ENCODE measurements at regions not wholly inside any gene's neighbourhood (a gene's known extent, or its start where the extent isn't known, plus 50 kb on each side); places are given as distances from the start of the nearest gene placed in this dataset.

DNA sequence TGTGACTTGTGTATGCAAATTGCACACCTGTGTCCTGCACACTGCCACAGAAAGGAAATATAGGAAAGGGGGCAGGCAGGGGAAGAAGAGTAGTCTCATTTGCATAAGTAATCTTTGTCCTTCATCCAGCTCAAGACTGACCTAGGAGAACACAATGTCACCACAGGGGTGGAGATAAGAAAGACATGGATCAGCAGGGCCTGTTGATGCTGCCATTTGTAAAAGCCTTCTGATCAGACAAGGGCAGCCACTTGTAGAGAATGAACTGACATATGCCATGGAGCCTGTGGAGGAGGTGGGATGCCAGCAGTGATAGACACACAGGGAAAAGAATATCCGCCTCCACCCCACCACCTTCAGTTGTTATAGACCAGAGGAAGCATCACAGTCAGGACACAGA is 528.9 kb downstream of the HTR7 start:
- DNase-seq (ENCODE audit: low read depth): no peak

DNA sequence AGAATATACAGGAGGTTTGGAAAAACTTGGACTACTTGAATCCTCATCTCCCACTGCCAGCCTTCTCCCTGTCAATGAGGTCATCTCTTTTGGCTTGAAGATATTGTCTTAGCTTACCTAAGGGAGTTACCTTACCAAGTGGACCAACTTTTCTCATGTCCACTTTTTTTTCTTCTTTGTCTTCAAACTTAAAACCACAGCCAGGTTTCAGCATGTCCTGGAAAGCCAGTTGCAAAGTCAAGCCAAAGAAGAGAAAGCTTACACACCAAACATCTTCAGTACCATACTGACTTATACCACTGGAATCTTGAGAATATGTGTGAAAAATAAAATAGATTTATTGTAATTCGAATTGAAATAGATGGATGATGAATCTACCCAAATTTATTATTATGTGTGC is 520.5 kb downstream of the HTR7 start:
- no peak for DNase-seq (ENCODE audit: low read depth)

DNA sequence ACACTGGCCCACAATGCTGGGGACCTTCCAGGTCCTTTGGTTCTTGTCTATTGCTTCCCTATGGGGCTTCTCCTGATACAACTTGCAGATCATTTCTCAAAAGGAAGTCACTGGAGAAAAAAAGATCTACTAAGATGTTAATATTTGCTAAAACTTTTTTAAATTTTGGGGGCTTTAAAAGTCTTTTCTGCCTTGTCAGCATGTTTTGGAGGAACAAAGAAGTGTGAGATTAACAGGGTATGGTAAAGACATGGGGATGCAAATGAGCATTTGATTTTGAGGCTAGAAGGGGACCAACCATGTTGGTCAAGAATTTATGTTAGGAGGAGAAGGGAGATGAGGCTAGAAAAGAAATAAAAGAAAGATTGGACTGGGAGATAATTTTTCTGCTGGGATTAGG is 515.4 kb downstream of the HTR7 start:
- DNase-seq (ENCODE audit: low read depth): no peak

DNA sequence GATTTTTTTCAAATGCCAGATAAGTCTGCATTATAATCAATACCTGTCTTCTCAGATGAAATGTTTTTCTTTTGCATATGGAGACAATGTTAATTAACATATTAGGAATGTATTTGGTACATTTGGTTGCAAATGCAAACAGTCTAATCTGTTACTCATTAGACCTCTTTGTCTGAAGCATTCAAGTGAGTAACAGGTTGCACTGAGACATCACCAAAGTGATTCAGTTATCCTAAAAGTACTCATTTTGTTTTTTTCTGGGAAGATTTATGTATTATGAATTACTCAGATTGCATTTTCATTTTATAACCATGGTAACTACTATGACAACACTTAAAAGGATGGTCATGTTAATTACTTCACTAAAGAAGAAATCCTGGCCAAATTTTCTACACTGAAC is 513.6 kb downstream of the HTR7 start:
- DNase-seq (ENCODE audit: low read depth): no peak

DNA sequence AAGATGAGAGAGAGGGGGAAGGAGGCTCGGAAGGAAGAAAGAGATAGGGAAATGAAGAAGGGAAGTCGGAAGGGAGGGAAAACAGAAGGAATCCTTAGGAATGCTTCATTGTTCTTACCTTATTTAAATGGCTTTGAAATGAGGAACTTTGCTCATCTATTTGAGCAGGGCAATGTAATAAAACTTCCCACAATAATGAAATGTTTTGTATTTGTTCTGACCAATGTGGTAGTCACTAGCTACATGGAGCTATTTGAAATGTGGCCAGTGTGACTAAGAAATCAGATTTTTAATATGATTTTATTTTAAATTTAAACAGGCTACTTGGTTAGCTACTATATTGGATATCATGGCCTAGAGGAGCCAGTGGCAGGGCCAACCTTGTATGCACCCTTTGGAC is 510.6 kb downstream of the HTR7 start:
- no peak for DNase-seq (ENCODE audit: low read depth)

DNA sequence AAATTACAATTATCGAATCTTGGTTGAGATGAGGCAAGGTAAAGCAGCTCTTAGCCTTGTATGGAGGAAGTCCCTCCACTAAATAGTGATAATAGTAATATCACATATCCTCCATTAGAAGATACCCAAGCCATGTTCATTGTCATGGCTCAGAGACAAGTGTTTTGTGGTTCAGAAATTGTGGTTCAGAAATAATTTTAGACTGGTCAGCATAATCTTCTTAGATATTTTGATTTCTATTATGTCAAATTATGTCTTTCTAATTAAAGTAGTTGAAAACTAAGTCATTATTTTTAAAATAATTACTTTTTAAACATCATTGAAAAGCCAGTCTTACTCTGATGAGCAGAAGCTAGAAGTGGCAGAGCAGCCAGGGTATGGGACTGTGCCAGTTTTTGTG is 507.7 kb downstream of the HTR7 start:
- DNase-seq (ENCODE audit: low read depth): no peak

DNA sequence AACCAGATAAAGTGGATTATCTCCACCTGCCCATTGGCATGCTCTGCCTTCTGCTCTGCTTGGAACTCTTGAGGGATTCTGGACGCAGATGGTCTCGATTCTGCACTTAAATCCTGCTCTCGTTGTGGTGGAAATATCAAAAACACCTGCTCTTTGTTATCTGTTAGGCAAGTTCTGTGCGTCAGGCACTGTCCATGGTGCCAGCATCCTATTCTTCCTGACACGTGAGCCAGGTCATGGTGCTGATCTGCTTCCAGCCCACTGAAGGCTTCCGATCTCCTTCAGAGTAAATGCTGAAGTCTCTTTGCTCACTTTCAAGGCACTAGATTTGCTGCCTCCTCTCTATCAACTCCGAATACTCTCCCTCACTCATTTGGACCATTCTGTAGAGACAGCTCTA is 505.6 kb downstream of the HTR7 start:
- DNase-seq (ENCODE audit: low read depth): no peak

DNA sequence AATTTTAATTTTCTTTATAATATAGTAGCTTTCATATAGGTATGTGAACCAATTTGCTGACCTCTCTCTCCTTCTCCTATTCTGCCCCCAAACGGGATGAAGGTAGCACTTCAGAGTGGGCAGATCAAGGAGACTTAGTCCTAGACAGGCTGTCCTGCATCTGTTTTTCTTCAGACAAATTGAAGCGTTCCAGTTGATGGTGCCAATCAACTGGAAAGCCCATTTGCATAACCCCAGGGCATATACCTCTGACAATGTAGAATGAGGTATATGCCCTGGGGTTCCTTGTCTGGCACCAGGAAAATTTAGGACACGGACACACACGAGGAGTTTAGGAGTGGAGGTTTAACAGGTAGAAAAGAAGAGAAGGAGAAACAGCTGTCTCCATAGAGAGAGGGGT is 502.9 kb downstream of the HTR7 start:
- DNase-seq (ENCODE audit: low read depth): no peak

DNA sequence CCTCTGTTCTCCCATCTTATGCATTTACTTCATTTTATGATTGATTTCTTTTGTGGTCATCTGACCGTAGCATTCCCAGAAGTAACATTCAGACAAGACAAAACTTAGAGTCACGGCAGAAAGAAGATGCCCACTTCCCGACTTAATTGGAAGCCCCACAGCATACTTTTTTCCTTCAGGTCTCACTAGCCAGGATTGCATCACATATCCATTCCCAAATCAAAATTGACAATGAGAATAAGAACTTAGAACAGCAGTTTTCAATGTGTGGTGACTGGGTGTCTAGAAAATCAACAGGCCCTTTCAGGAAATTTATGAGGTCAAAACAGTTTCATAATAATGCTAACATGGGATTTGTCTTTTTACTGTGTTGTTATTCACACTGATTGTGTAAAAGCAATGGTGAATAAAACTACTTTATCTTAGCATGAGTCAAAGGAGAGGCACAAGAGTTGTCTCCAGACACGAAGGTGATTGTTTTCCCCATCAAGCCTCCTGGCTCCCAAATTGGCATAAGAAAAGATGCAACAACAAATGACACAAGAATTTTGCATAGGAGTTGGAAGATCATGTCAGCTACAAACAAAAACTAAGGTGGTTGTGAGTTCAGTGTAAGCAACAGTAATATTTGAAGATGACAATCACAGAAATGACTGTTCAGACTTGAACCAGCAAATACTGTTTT is 493.9 kb downstream of the HTR7 start:
- no peak for DNase-seq (ENCODE audit: low read depth)

DNA sequence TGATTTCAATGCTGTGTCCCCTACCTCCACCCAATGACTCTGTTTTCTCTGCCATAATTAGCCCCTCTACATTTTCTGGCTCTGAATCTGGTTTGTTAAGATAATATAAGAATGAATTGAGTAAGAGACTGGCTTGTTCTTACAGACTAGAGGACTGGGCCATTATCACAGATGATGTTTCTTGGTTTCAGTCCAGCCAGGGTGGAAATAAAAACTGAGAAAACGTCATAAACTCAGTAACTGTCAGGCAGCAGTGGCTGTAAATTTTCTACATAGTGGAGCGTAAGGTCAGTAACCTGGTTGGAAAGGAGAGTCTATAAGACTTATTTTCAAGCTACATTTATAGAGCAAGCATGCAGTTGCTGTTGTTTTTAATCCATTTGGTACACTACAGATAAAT is 485.4 kb downstream of the HTR7 start:
- no peak for DNase-seq (ENCODE audit: low read depth)

DNA sequence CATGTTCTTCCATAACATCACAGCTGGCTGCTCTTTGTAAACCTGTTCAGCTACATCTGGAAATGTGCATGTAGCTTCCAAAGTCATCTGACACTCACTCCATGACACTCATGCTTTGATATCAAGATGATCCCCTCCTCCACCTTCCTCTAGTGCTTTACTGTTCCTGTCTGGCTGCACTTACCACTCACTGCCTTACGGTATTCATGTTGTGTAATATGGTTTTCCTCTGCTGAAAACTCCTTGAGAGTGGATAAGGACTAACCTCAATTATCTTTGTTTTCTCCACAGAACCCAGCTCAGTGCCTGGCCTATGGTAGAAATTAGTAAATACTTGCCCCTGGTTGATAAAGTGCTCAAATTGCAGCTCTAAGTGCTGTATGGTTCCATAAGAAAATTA is 483.9 kb downstream of the HTR7 start:
- no peak for DNase-seq (ENCODE audit: low read depth)

DNA sequence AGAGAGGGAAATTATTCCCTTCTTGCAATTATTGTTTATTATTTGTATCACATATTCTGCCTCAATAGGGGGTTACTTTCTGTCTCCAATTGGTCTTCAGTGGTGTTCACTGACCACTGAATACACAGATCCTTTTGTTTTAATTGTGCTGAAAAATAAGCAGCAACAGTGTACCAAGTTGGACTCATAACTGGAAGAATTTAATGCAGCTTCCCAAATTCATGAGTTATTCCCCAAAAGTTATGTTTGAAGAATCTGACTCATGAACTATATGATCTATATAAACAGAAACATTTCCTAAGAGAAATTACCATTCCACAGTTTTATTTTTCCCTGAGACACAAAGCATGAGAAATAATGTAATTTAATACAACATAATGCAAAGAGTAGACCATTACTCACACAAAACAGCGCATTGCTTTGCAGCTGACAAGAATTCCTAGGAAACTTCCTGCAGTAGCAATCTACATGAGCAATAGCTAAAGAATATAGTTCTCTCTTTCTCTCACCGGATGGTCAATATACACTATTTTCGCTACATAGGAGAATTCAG is 479.2 kb downstream of the HTR7 start:
- DNase-seq (ENCODE audit: low read depth): no peak

DNA sequence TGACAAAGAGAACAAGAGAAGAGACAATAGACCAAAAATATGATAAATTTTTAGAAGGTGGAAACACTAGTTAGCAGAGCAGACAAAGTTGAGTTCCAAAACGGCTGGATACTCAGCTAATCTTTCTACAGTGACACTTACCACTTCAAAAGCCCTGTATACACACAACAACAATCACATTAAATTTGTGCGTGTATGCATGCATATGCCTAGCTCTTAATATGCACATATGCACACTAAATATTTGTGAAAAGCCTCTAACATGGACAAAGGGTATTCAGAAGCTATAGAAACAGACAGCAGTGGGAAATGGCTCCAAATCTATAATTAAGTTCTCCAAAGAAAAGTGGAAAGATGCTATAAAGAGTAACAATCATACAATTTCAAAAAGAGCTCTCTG is 476.4 kb downstream of the HTR7 start:
- no peak for DNase-seq (ENCODE audit: low read depth)

DNA sequence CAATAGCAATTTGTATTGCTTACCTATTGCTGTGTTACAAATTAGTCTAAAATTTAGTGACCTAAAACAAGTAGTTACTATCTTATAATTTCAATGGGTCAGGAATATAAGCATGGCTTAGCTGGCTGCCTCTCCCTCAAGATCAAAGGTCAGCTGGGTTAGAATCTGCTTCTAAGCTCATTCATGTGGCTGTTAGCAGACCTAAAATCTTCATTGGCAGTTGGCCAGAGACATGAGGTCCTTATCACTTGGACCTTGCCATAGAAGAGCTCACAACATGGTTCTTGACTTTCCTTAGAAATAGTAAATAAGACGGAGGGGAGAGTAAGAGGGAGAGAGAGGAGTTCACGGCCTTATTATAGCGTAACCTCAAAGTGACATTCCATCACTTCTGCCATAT is 468.0 kb downstream of the HTR7 start:
- no peak for DNase-seq (ENCODE audit: low read depth)

DNA sequence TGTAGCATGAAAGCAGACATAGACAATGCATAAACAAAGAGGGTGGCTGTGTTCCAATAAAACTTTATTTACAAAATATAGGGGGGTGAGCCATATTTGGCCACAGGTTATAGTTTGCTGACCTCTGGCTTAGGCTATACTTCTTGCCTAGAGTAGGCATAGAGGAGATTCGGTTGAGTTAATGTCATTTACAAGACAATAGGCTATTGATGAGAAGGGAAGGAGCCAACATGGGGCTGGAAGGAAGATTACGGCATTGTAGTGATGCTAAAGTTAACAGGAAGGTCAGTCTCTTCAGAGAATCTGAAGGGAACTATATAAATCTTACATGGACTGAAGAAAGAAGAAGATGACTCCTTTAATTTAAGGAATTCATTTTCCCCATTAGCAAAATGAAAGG is 463.5 kb downstream of the HTR7 start:
- DNase-seq (ENCODE audit: low read depth): no peak

DNA sequence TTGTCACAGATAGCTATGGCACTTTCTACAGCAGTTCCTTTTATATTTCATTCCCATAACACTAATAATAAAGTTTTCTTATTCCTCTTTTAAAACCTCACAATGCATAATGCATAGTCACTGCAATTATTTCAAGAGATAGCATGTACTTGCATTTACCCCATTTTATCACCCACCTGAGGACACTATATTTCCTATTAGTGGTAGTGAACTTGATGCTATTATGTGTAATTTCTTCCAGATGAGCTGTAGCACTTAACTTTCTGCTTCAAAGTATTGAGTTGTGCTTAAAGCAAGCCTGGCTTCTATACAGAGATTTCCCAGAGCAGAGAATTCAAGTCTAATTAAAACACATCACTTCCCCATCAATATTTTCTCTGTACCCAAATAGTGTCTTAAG is 461.1 kb downstream of the HTR7 start:
- no peak for DNase-seq (ENCODE audit: low read depth)

DNA sequence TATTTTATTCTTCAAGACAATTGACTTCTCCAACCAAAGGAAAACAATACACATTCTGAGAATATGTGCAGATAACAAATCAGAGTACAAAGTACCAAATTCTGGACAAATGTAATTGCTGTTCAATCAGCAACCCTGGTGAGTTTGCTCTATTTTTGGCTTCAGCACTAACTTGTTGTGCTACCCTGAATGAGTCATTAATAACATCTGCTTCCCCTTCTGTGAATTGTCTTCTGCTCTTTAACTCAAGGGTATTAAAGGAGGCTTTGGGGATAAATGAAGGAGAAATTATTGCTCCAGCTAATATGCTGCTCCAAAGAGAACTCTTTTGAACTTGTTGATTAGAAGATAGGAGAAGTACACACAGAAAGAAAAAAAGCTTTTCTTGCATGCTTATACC is 459.3 kb downstream of the HTR7 start:
- DNase-seq (ENCODE audit: low read depth): no peak

DNA sequence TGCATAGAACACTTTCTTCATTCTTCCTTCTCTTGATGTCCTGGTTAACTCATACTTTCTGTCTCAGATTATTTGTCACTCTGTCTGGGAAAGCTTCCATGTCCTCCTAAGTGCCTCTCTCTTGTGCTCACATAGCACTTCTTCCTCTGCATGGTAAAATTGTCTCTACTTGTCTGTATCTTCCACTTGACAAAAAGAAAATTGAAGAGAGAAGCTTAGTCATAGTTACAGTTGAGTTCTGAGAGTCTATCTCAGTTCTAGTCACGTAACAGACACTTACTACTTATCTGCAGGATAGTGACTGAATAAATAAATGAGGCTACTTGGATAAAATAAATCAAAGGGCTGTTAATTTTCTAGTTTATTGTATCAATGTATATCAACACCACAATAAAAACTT is 458.1 kb downstream of the HTR7 start:
- no peak for DNase-seq (ENCODE audit: low read depth)

DNA sequence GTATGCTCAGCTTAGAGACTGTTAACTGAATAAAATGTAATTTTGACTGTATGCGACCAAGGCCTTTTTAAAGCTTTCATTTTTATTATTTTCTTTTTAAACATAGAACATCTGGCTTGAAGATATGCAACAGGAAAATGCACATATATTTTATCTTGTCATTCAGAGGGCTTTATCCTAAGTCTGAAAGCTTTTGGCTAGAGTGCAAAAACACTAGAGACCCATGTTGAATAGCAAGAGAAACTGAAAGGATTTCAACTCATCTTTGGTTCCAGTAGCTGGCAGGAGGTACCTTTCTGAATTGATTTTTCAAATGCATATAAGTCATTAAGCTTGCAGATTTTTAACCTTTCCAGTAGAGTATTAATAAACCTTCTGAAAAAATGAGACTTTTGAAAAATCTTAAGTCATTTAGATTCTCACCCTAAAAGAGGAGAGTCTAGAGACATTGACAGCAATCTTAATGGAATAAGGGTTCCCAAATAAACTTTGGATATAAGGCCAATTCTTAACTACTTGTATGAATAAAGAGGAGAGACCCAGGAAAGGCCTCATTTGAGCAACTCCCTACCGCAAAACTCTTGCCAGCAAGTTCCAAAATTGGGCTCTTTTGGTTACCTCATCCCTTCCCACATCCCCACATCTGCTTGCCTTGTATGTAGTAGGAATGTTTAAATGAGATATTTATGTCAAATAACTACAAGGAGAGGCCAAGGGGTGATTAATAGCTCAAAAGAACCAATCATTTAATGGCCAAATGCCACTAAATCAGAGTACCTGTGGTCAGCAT is 454.4 kb downstream of the HTR7 start:
- DNase-seq (ENCODE audit: low read depth): no peak

DNA sequence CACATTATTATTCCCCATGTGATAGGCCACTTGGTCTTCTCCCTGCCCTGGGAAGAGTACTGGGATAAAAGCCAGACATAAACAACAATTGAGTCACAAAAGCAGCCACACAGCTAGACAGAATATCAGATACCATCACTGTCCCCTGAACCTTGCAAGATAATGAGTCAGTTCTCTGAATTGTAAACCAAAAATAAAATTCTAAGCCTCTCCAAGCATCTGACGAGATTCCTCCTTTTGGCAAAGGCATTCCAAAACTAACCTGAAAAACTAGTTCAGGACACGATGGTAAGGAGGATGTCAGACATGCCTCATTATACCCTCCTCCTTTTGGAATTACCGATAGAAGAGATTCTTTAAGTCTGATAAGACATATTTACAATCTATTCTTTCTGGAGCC is 450.7 kb downstream of the HTR7 start:
- DNase-seq (ENCODE audit: low read depth): no peak

DNA sequence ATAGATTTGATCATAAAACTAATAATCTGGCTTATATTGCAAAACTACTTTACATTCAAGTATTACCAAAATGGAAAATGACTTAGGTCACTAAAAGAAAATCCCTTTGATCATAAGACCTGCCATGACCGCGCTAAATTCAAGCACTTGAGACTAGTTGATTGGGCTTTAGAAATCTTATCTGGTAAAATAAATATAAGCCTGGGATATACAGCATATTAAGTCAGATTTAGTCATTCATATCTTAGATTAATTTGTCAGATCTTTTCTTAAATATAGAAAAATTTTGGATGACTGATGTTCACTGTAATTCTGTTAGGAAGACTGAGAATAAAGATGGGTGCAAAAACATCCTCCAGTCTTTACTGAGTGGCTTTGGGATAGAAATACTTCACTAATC is 450.0 kb downstream of the HTR7 start:
- DNase-seq (ENCODE audit: low read depth): no peak

DNA sequence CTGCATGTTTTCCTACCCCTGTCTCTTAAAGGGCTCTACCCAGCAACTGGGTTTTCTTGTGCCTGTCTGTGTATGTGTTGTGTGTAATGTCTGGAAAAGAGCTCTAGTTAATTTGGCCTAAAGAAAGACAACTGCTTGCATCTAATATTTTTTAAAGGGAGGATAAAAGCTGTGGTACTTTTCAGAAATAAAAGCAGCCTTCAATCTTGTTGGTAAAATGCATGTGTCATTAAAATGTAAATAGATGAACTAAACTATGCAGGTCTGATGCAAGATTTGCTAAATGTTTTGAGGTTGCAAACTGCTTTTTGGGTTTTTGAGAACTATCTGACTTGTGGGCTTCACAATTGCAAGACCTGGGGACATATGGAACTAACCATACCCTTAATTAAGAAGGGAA is 445.3 kb downstream of the HTR7 start:
- DNase-seq (ENCODE audit: low read depth): no peak

DNA sequence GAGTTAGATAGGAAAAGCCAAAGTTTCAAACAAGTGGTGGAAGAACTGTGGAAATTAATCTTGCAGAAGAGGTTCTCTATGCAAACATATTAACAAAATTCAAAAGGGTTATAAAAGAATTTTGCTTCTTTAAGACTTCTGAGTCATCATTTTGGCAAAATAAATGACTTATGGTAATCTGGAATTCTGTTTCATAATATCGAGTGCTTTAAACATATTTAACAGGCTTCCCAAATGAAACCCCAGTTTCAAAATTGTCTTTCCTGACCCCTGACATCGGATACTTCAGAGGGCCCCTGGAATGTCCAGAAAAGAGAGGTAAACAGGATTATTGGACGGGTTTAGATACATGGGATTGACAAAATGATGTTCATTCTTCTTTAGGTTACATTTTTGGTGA is 444.6 kb downstream of the HTR7 start:
- no peak for DNase-seq (ENCODE audit: low read depth)

DNA sequence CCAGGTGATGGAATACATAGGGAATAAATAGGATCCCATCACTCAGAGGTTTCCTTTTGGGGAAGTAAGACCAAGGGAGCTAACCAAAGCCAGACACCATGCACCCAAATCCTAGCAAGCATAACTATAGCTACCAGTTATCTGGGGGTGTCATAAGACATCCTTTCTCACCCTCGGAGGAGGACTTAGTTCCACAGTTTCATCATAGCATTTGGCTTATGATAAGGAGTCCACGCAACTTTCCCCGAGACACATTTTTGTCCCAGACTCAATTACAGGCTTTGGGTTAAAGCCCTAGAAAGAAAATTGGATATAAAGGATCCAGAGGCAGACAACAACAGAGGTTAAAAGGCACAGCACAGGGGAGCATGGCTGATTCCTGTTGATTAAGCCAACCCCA is 442.9 kb downstream of the HTR7 start:
- DNase-seq (ENCODE audit: low read depth): no peak

Measured in GM04504 (cell line).